ENCODE measurements at regions not wholly inside any gene's neighbourhood (a gene's known extent, or its start where the extent isn't known, plus 50 kb on each side); places are given as distances from the start of the nearest gene placed in this dataset.

DNA sequence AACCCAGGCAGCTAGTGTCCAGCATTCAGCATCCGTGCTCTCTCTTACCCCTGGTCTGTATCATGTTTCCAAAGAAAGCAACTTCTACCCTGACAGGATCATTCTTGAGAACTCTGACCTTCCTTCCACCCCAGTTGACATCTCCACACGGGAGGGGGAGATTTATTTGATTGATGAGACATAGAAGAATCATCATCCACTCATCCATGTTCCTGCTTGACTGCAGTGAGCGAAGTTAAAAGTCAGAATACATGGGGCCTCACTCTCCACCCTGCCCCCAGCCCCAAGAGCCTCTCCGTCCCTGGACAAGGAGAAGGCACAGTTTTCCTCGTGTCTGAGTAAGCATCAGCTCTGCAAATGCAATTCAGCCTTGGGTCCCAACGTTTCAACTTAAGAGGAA lies 356.0 kb upstream of the TNP1 start:
- Mint-ChIP-seq H3K27me3 (peaks cover 4 to 6% of the 10 kb centered on the region in 2 donors), H3K9me3 (no peaks in the 10 kb centered on the region), H3K27ac (no peak overlapping the region), H3K4me3 (no peak overlapping the region), H3K4me1 (no peaks in the 10 kb centered on the region), H3K36me3 (no peaks in the 10 kb centered on the region)
- DNase-seq (no peak), ATAC-seq (replicated peaks in 1 of 4) (no peak)
- no peak overlapping the region for H3K27ac ChIP-seq (ENCODE audit: low read length)
- POLR2A ChIA-PET = no interaction called here
- no peak overlapping the region for H3K4me3 ChIP-seq (ENCODE audit: control insufficient read depth in 1 of 2, extremely low read depth in 1 of 2, low read length in 1 of 2)
- no peaks in the 10 kb centered on the region for H3K4me1 ChIP-seq (ENCODE audit: control insufficient read depth in 1 of 2, extremely low read depth in 1 of 2, insufficient read depth in 2 of 2, low read length in 2 of 2)
- 58% methylated on average over 2 of the region's 6 CpGs for WGBS (ENCODE audit: insufficient coverage)
- no peaks in the 10 kb centered on the region for H3K27me3 ChIP-seq (replicated peaks in 1 of 2; ENCODE audit: control insufficient read depth in 2 of 2, extremely low read depth in 1 of 2, insufficient read depth in 2 of 2, low read length in 1 of 2)
- no peaks in the 10 kb centered on the region for H3K36me3 ChIP-seq (ENCODE audit: control insufficient read depth in 2 of 2, extremely low read depth in 1 of 2, insufficient read depth in 1 of 2, low read length in 1 of 2)
- H3K9me3 ChIP-seq = no peaks in the 10 kb centered on the region
- CTCF ChIA-PET = interaction anchor here in 1 of 2 donors (0.6 kb wide), 1 partner anchor 175 kb away, joined by 3 read pairs; no protein-coding TSS in a partner anchor

DNA sequence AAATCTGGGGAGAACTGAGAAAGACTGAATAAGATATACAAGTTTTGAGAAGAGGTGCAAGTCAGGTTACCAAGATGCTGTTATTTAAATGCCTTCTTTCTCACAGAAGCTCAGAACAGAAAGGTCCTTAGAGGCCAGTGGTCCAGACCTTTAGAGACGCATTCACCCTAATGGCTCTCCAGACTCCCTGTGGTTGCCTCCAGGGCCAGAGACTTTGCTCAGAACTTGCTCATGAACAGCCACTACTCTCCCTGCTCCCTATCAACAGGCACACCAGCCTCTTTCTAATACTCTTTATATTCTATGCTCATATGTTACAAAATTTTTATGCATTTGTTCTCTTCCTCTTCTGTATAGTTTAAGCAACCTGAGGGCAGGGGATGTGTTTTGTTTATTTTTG lies 349.0 kb upstream of the TNP1 start:
- Mint-ChIP-seq H3K27ac (no peak overlapping the region), H3K27me3 (peaks cover 26 to 27% of the 10 kb centered on the region in 2 donors), H3K9me3 (no peaks in the 10 kb centered on the region), H3K36me3 (no peaks in the 10 kb centered on the region), H3K4me1 (no peaks in the 10 kb centered on the region), H3K4me3 (no peak overlapping the region)
- ChIA-PET POLR2A (no interaction called here), CTCF (no interaction called here)
- no peak overlapping the region for H3K4me3 ChIP-seq (ENCODE audit: control insufficient read depth in 1 of 2, extremely low read depth in 1 of 2, low read length in 1 of 2)
- H3K4me1 ChIP-seq (ENCODE audit: control insufficient read depth in 1 of 2, extremely low read depth in 1 of 2, insufficient read depth in 2 of 2, low read length in 2 of 2) = no peaks in the 10 kb centered on the region
- ATAC-seq (replicated peaks in 1 of 4) (no peak), DNase-seq (no peak)
- WGBS (ENCODE audit: insufficient coverage) = 100% methylated on average over 1 of the region's 1 CpG
- no peaks in the 10 kb centered on the region for H3K9me3 ChIP-seq
- no peak overlapping the region for H3K27ac ChIP-seq (ENCODE audit: low read length)
- H3K27me3 ChIP-seq (replicated peaks in 1 of 2; ENCODE audit: control insufficient read depth in 2 of 2, extremely low read depth in 1 of 2, insufficient read depth in 2 of 2, low read length in 1 of 2) = no peaks in the 10 kb centered on the region
- H3K36me3 ChIP-seq (ENCODE audit: control insufficient read depth in 2 of 2, extremely low read depth in 1 of 2, insufficient read depth in 1 of 2, low read length in 1 of 2) = no peaks in the 10 kb centered on the region

DNA sequence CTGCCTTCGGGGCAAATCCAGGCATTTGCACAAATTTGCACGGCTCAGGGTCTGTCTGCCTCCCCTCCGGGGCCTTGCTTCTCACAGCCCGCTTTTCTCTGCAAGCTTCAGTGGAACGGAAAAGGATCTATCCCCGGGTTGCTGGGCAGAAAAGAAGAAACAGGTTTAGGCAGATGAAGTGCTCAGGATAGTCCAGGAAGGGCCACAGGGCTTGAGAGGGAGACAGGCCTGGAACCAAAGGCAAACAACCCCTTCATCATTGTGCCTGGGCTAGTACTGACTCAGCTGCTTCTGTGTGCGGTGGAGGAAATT lies 347.8 kb upstream of the TNP1 start:
- ATAC-seq (replicated peaks in 1 of 4) (no peak), DNase-seq (no peak)
- no peaks in the 10 kb centered on the region for H3K4me1 Mint-ChIP-seq
- Histone ChIP-seq H3K4me1 (ENCODE audit: control insufficient read depth in 1 of 2, extremely low read depth in 1 of 2, insufficient read depth in 2 of 2, low read length in 2 of 2) (no peaks in the 10 kb centered on the region), H3K27me3 (replicated peaks in 1 of 2; ENCODE audit: control insufficient read depth in 2 of 2, extremely low read depth in 1 of 2, insufficient read depth in 2 of 2, low read length in 1 of 2) (no peaks in the 10 kb centered on the region), H3K36me3 (ENCODE audit: control insufficient read depth in 2 of 2, extremely low read depth in 1 of 2, insufficient read depth in 1 of 2, low read length in 1 of 2) (no peaks in the 10 kb centered on the region), H3K27ac (ENCODE audit: low read length) (no peak overlapping the region), H3K9me3 (no peaks in the 10 kb centered on the region), H3K4me3 (ENCODE audit: control insufficient read depth in 1 of 2, extremely low read depth in 1 of 2, low read length in 1 of 2) (no peak overlapping the region)
- 83% methylated on average over 1 of the region's 7 CpGs for WGBS (ENCODE audit: insufficient coverage)
- POLR2A ChIA-PET = no interaction called here
- peaks cover 27 to 31% of the 10 kb centered on the region in 2 donors for H3K27me3 Mint-ChIP-seq
- no peak overlapping the region for H3K27ac Mint-ChIP-seq
- H3K36me3 Mint-ChIP-seq = no peaks in the 10 kb centered on the region
- CTCF ChIA-PET = no interaction called here
- H3K4me3 Mint-ChIP-seq = no peak overlapping the region
- peaks cover 0 to 5% (median 0%) of the 10 kb centered on the region in 3 donors for H3K9me3 Mint-ChIP-seq

DNA sequence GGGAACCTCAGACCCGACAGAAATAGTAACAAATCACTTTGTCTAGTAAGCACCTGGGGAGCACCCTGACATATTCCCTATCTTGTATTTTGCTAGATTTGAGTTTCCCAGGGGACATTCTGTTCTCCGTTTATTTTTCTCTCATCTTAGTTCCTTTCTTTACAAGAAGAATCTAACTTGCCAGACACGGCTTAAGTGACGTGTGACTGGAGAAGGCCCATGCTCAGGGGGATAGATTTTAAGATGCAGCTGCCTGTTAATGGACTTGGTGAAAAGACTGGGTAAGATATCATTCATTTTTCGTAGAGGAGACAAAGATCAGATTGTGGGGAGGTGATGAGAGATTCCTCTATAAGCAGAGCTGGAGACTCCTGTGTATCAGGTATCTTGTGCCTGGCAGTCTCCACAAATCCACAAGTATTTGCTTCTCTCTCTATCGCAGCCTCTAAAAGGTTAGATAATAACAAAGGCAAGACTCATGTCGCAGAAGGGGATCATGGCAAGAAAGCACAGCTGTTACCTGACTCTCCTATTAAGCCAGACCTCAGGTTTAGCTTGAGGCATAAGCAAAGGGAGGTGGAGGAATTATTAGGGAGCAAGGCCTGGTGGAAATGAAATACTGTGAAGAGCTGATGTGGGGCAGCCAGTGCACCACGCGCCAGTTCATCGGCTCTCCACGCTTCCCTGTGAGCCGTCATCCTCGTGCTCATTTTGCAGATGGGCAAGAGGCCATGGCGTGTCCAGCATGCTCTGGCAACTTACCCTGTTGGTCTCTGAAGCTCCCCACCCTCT lies 347.2 kb upstream of the TNP1 start:
- DNase-seq (no peak), ATAC-seq (replicated peaks in 1 of 4) (no peak)
- Mint-ChIP-seq H3K4me1 (no peaks in the 10 kb centered on the region), H3K4me3 (no peak overlapping the region), H3K9me3 (peaks cover 0 to 5% (median 0%) of the 10 kb centered on the region in 3 donors), H3K27me3 (peaks cover 27 to 31% of the 10 kb centered on the region in 2 donors), H3K27ac (no peak overlapping the region), H3K36me3 (no peaks in the 10 kb centered on the region)
- Histone ChIP-seq H3K4me3 (ENCODE audit: control insufficient read depth in 1 of 2, extremely low read depth in 1 of 2, low read length in 1 of 2) (no peak overlapping the region), H3K4me1 (ENCODE audit: control insufficient read depth in 1 of 2, extremely low read depth in 1 of 2, insufficient read depth in 2 of 2, low read length in 2 of 2) (no peaks in the 10 kb centered on the region), H3K27ac (ENCODE audit: low read length) (no peak overlapping the region), H3K27me3 (replicated peaks in 1 of 2; ENCODE audit: control insufficient read depth in 2 of 2, extremely low read depth in 1 of 2, insufficient read depth in 2 of 2, low read length in 1 of 2) (no peaks in the 10 kb centered on the region), H3K9me3 (no peaks in the 10 kb centered on the region), H3K36me3 (ENCODE audit: control insufficient read depth in 2 of 2, extremely low read depth in 1 of 2, insufficient read depth in 1 of 2, low read length in 1 of 2) (no peaks in the 10 kb centered on the region)
- WGBS (ENCODE audit: insufficient coverage) = 91% methylated on average over 7 of the region's 14 CpGs
- ChIA-PET CTCF (no interaction called here), POLR2A (no interaction called here)

DNA sequence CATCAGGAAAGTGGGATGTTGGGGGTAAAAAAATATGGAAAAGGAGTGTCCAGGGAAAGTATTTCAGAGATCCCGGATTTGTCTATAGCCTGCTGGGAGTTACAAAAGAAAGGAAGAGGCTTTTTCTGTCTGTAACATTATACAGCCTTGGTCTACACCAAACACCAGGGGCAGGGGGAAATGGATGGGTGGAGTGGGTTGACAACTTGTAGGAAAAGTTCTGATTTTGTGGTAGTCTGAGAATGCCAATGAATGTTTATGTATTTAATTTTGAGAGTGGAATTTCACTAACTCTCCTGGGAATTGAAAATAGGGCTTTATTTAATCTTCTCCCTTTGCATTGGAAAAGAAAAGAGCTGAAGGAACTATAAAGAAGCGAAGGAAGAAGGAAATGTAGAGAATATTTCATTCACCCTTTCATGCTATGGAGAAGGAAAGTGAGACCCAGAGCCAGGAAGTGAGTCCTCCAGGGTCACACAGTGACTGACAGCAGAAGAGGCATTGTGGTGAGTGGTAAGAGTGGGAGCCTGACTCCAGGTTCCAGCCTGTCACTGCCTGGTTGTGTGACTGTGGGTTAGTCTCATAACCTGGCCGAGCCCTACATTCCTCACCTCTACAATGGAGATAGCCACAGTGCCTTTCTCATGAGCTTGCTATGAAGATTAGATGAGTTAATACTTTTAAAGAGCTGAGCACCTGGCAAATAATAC lies 346.3 kb upstream of the TNP1 start:
- H3K9me3 Mint-ChIP-seq = peaks cover 0 to 5% (median 0%) of the 10 kb centered on the region in 3 donors

DNA sequence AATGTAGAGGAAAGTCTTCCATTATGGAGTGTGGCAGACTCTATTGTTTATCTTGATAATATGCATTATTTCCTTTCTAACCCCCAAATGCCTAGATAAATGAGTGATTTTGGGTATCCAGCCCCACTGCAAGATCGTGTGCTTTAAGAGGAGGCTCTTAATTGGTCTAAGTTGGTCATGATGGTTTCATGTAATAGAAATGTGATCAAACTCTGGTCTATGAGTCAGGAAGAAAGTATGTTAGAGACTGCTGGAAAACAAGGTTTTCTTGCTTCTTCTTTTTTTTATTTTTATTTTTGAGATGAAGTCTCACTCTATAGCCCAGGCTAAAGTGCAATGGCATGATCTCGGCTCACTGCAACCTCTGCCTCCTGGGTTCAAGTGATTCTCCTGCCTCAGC lies 344.5 kb upstream of the TNP1 start:
- no peaks in the 10 kb centered on the region for H3K9me3 ChIP-seq
- H3K27me3 Mint-ChIP-seq = peaks cover 14 to 26% of the 10 kb centered on the region in 2 donors
- H3K36me3 ChIP-seq (ENCODE audit: control insufficient read depth in 2 of 2, extremely low read depth in 1 of 2, insufficient read depth in 1 of 2, low read length in 1 of 2) = no peaks in the 10 kb centered on the region
- H3K4me1 ChIP-seq (ENCODE audit: control insufficient read depth in 1 of 2, extremely low read depth in 1 of 2, insufficient read depth in 2 of 2, low read length in 2 of 2) = no peaks in the 10 kb centered on the region
- no peak overlapping the region for H3K4me3 Mint-ChIP-seq
- WGBS (ENCODE audit: insufficient coverage) = 50% methylated on average over 1 of the region's 2 CpGs
- POLR2A ChIA-PET = no interaction called here
- H3K36me3 Mint-ChIP-seq = no peaks in the 10 kb centered on the region
- no peak overlapping the region for H3K27ac ChIP-seq (ENCODE audit: low read length)
- peaks cover 0 to 5% (median 0%) of the 10 kb centered on the region in 3 donors for H3K9me3 Mint-ChIP-seq
- DNase-seq (no peak), ATAC-seq (replicated peaks in 1 of 4) (no peak)
- H3K4me3 ChIP-seq (ENCODE audit: control insufficient read depth in 1 of 2, extremely low read depth in 1 of 2, low read length in 1 of 2) = no peak overlapping the region
- no peaks in the 10 kb centered on the region for H3K4me1 Mint-ChIP-seq
- CTCF ChIA-PET = no interaction called here
- no peak overlapping the region for H3K27ac Mint-ChIP-seq
- H3K27me3 ChIP-seq (replicated peaks in 1 of 2; ENCODE audit: control insufficient read depth in 2 of 2, extremely low read depth in 1 of 2, insufficient read depth in 2 of 2, low read length in 1 of 2) = no peaks in the 10 kb centered on the region

More for the DNA sequence above, 346.3 kb upstream of the TNP1 start:
- H3K9me3 ChIP-seq = no peaks in the 10 kb centered on the region
- H3K36me3 ChIP-seq (ENCODE audit: control insufficient read depth in 2 of 2, extremely low read depth in 1 of 2, insufficient read depth in 1 of 2, low read length in 1 of 2) = no peaks in the 10 kb centered on the region
- no peak for ATAC-seq (replicated peaks in 1 of 4)
- CTCF ChIA-PET = no interaction called here
- H3K4me3 Mint-ChIP-seq = no peak overlapping the region
- no peak overlapping the region for H3K4me3 ChIP-seq (ENCODE audit: control insufficient read depth in 1 of 2, extremely low read depth in 1 of 2, low read length in 1 of 2)
- peaks cover 26 to 31% of the 10 kb centered on the region in 2 donors for H3K27me3 Mint-ChIP-seq
- no peaks in the 10 kb centered on the region for H3K4me1 Mint-ChIP-seq
- DNase-seq = no peak
- WGBS (ENCODE audit: insufficient coverage) = no CpG with 5 or more reads among the region's 3 CpGs
- no peaks in the 10 kb centered on the region for H3K36me3 Mint-ChIP-seq
- no peak overlapping the region for H3K27ac ChIP-seq (ENCODE audit: low read length)
- H3K27me3 ChIP-seq (replicated peaks in 1 of 2; ENCODE audit: control insufficient read depth in 2 of 2, extremely low read depth in 1 of 2, insufficient read depth in 2 of 2, low read length in 1 of 2) = no peaks in the 10 kb centered on the region
- no peak overlapping the region for H3K27ac Mint-ChIP-seq
- no peaks in the 10 kb centered on the region for H3K4me1 ChIP-seq (ENCODE audit: control insufficient read depth in 1 of 2, extremely low read depth in 1 of 2, insufficient read depth in 2 of 2, low read length in 2 of 2)
- POLR2A ChIA-PET = no interaction called here
